ENCODE measurements at regions not wholly inside any gene's neighbourhood (a gene's known extent, or its start where the extent isn't known, plus 50 kb on each side); places are given as distances from the start of the nearest gene placed in this dataset.

- H3K36me3 ChIP-seq (ENCODE audit: control insufficient read depth, insufficient read depth, low read length) = no peaks in the 10 kb centered on the region
- H3K27me3 ChIP-seq (ENCODE audit: control insufficient read depth, insufficient read depth, low read length) = no peaks in the 10 kb centered on the region
- intact Hi-C loops (cut with micrococcal nuclease) (no loop called here), in situ Hi-C loops (cut with MboI; ENCODE audit: low sequenced_read_pairs) (no loop called here), dilution Hi-C loops (cut with HindIII; ENCODE audit: low sequenced_read_pairs, unreplicated experiment) (no loop called here)
- no peak overlapping the region for H3K4me2 ChIP-seq (ENCODE audit: low read depth, low read length)
- H4K20me1 ChIP-seq (ENCODE audit: insufficient read depth, low read length) = no peaks in the 10 kb centered on the region
- TF ChIP-seq CEBPB (IDR thresholded peaks at IDR 0.05; ENCODE audit: low read depth, low read length) = no peak
- TF ChIP-seq ELK1 (IDR thresholded peaks at IDR 0.05; ENCODE audit: borderline replicate concordance, low read depth, low read length) = no peak
- TF ChIP-seq RAD21 (IDR thresholded peaks at IDR 0.05; ENCODE audit: low read length) = no peak
- TF ChIP-seq MAFK (IDR thresholded peaks at IDR 0.05; ENCODE audit: low read depth, low read length) = no peak
- no peak for TF ChIP-seq MAZ (IDR thresholded peaks at IDR 0.05; ENCODE audit: borderline replicate concordance, low read depth, low read length)
- TF ChIP-seq POLR2A (IDR thresholded peaks at IDR 0.05; ENCODE audit: low read depth, low read length) = no peak
- TF ChIP-seq RCOR1 (IDR thresholded peaks at IDR 0.05; ENCODE audit: insufficient replicate concordance, low read length) = no peak
- no peak for TF ChIP-seq RFX5 (IDR thresholded peaks at IDR 0.05; ENCODE audit: low read depth, low read length)
- TF ChIP-seq BHLHE40 (IDR thresholded peaks at IDR 0.05; ENCODE audit: low read depth, low read length) = no peak
- TF ChIP-seq MXI1 (IDR thresholded peaks at IDR 0.05; ENCODE audit: borderline replicate concordance, low read depth, low read length) = no peak
- TF ChIP-seq NFE2L2 (IDR thresholded peaks at IDR 0.05; ENCODE audit: low read depth, low read length) = no peak
- no peak for TF ChIP-seq SMC3 (IDR thresholded peaks at IDR 0.05; ENCODE audit: low read depth, low read length)
- TF ChIP-seq CTCF (conservative IDR thresholded peaks at IDR 0.05; ENCODE audit: low read depth, low read length) = no peak
- peak overlapping the region; percentile 73 for H4K5ac ChIP-seq (ENCODE audit: low read depth, low read length)
- ChIA-PET CTCF (interaction anchor here (1.1 kb wide), 1 partner anchor 11 kb away, joined by 3 read pairs; no protein-coding TSS in a partner anchor), POLR2A (ENCODE audit: unreplicated experiment) (no interaction called here)
- H3K4ac ChIP-seq (ENCODE audit: low read depth, low read length) = peak overlapping the region; percentile 98
- H3K27ac ChIP-seq (ENCODE audit: insufficient read depth, low read length) = peak overlapping the region; percentile 2; the same call in 1 of the 2 replicates
- ATAC-seq (ENCODE audit: low read depth) = no peak
- no peak overlapping the region for H3K4me3 ChIP-seq (ENCODE audit: insufficient read depth, low read depth, low read length)
- peak overlapping the region; percentile 18 for H2AK9ac ChIP-seq (replicated peaks; ENCODE audit: low read depth, low read length, poor library complexity)
- peak overlapping the region; percentile 2 to 53; a peak in 2 of 4 replicates for H4K8ac ChIP-seq (ENCODE audit: low read depth in 2 of 2, low read length in 2 of 2)
- WGBS, 2 experiments (ENCODE audit: extremely low coverage in 2 of 2, insufficient read length in 1 of 2) = no CpG with 5 or more reads among the region's 6 CpGs
- no peaks in the 10 kb centered on the region for H3K9me3 ChIP-seq (ENCODE audit: control insufficient read depth, insufficient read depth, low read length)
- H2AFZ ChIP-seq (replicated peaks; ENCODE audit: low read length, poor library complexity) = no peak overlapping the region
- H3K9me1 ChIP-seq (ENCODE audit: insufficient read depth, low read length) = peaks cover 21% of the 10 kb centered on the region
- peak overlapping the region; percentile 83 for H3K14ac ChIP-seq (replicated peaks; ENCODE audit: low read depth, low read length)
- H2BK5ac ChIP-seq (ENCODE audit: low read depth, low read length, poor library complexity, severe bottlenecking) = peak overlapping the region; percentile 14
- H2BK120ac ChIP-seq (ENCODE audit: low read depth, low read length) = peak overlapping the region; percentile 90
- H3K79me1 ChIP-seq (ENCODE audit: low read depth in 1 of 2, low read length in 2 of 2) = peaks cover 6 to 22% of the 10 kb centered on the region in 2 experiments; a peak in 2 of 4 replicates
- H3K9ac ChIP-seq (ENCODE audit: low read depth, low read length) = no peak overlapping the region
- no peak for DNase-seq
- H2AK5ac ChIP-seq (ENCODE audit: low read depth, low read length) = peak overlapping the region; percentile 95
- BruUV-seq (replicated peaks) = no TSS peak
- H3K56ac ChIP-seq (ENCODE audit: extremely low read depth, insufficient read depth, low read length) = no peak overlapping the region
- peak overlapping the region; percentile 55; the same call in 1 of the 2 replicates for H3K23ac ChIP-seq (ENCODE audit: low read depth, low read length)
- peaks cover 28% of the 10 kb centered on the region for H3K4me1 ChIP-seq (ENCODE audit: control insufficient read depth, insufficient read depth, low read length)
- H2BK20ac ChIP-seq (ENCODE audit: low read depth, low read length) = peak overlapping the region; percentile 98
- H2BK15ac ChIP-seq (ENCODE audit: low read depth, low read length) = peak overlapping the region; percentile 81; the same call in 2 of the 3 replicates
- H4K91ac ChIP-seq (ENCODE audit: insufficient read depth, low read depth, low read length) = peak overlapping the region; percentile 94
- peak overlapping the region; percentile 74 for H3K18ac ChIP-seq (ENCODE audit: low read depth, low read length)
Observed at GRCh38 chr3:150247441-150247840, 160.7 kb upstream of the TSC22D2 start.

All from IMR-90 (cell line).